MM.1S (cell line): ENCODE measurements at regions not wholly inside any gene's neighbourhood (a gene's known extent, or its start where the extent isn't known, plus 50 kb on each side); places are given as distances from the start of the nearest gene placed in this dataset.

Experiments used
- DNase-seq: peaks from one replicate; pipeline ENCODE4 v3.0.0-alpha.2; 2015
- H2AFZ ChIP-seq: fragments of 300-600 bp; sonication (generic); 2 replicates; pipeline ENCODE4 v1.6.0; 2016; ENCODE audit warnings: antibody characterized with exemption, low read length
- H3F3A ChIP-seq: fragments of 300-600 bp; sonication (generic); 2 replicates; pipeline ENCODE4 v1.6.1; 2016; ENCODE audit warnings: mild to moderate bottlenecking, antibody characterized with exemption, low read length, moderate library complexity, mixed read lengths; ENCODE audit not compliant: insufficient read depth
- H3K27ac ChIP-seq: fragments of 300-600 bp; sonication (generic); 2 replicates; pipeline ENCODE4 v1.5.1; 2016; ENCODE audit warnings: mild to moderate bottlenecking, low read length
- H3K27me3 ChIP-seq: fragments of 300-600 bp; sonication (generic); replicated peaks from 2 replicates; pipeline ENCODE4 v1.6.0; 2016; ENCODE audit warnings: low read length; ENCODE audit not compliant: insufficient read depth
- H3K36me3 ChIP-seq: fragments of 300-600 bp; sonication (generic); replicated peaks from 2 replicates; pipeline ENCODE4 v1.6.1; 2016; ENCODE audit warnings: mild to moderate bottlenecking, low read length, mixed read lengths; ENCODE audit not compliant: insufficient read depth
- H3K4me1 ChIP-seq: fragments of 300-600 bp; sonication (generic); 2 replicates; pipeline ENCODE4 v1.6.1; 2016; ENCODE audit warnings: low read length, mixed read lengths
- H3K4me2 ChIP-seq: fragments of 300-600 bp; sonication (generic); 2 replicates; pipeline ENCODE4 v1.6.0; 2016; ENCODE audit warnings: low read depth, low read length
- H3K4me3 ChIP-seq: fragments of 300-600 bp; sonication (generic); 2 replicates; pipeline ENCODE4 v1.5.1; 2016; ENCODE audit warnings: low read length, mixed read lengths
- H3K79me2 ChIP-seq: fragments of 300-600 bp; sonication (generic); 2 replicates; pipeline ENCODE4 v1.6.1; 2016; ENCODE audit warnings: mixed run types, low read length, mixed read lengths
- H3K9ac ChIP-seq: fragments of 300-600 bp; sonication (generic); 2 replicates; pipeline ENCODE4 v1.6.1; 2016; ENCODE audit warnings: low read length, mixed read lengths
- H3K9me2 ChIP-seq: fragments of 300-600 bp; sonication (generic); replicated peaks from 2 replicates; pipeline ENCODE4 v1.6.1; 2016; ENCODE audit warnings: mild to moderate bottlenecking, low read length, mixed read lengths; ENCODE audit not compliant: insufficient read depth
- H3K9me3 ChIP-seq: fragments of 300-600 bp; sonication (generic); replicated peaks from 2 replicates; pipeline ENCODE4 v1.6.1; 2016; ENCODE audit warnings: mild to moderate bottlenecking, low read length, mixed read lengths; ENCODE audit not compliant: insufficient read depth
- H4K20me1 ChIP-seq: fragments of 300-600 bp; sonication (generic); 2 replicates; pipeline ENCODE4 v1.6.1; 2016; ENCODE audit warnings: mild to moderate bottlenecking, low read length, moderate library complexity, mixed read lengths; ENCODE audit not compliant: insufficient read depth
- CTCF ChIP-seq: fragments of 300-600 bp; sonication (generic); IDR thresholded peaks from 2 replicates; pipeline ENCODE4 v1.5.1; 2016; ENCODE audit warnings: antibody characterized with exemption, low read length, mixed read lengths
- EZH2 ChIP-seq: fragments of 300-600 bp; sonication (generic); optimal IDR thresholded peaks from 2 replicates; pipeline ENCODE3; 2017; ENCODE audit warnings: low read depth, mild to moderate bottlenecking, antibody characterized with exemption, low read length, mixed read lengths
- EZH2phosphoT487 ChIP-seq: fragments of 300-600 bp; sonication (generic); IDR thresholded peaks from 2 replicates; pipeline ENCODE4 v1.6.1; 2018; ENCODE audit warnings: antibody characterized with exemption, low read length

- Histone ChIP-seq H3K9me3 (no peaks in the 10 kb centered on the region), H3K36me3 (no peaks in the 10 kb centered on the region), H3F3A (no peaks in the 10 kb centered on the region), H4K20me1 (no peaks in the 10 kb centered on the region), H3K9ac (no peak overlapping the region), H3K9me2 (no peaks in the 10 kb centered on the region), H3K79me2 (no peaks in the 10 kb centered on the region), H3K4me3 (no peak overlapping the region), H3K4me1 (no peaks in the 10 kb centered on the region), H3K27ac (no peak overlapping the region), H3K27me3 (peaks cover 28% of the 10 kb centered on the region), H3K4me2 (no peak overlapping the region), H2AFZ (no peak overlapping the region)
- TF ChIP-seq EZH2phosphoT487, result no peak
- TF ChIP-seq EZH2, result no peak
- TF ChIP-seq CTCF, result no peak
- no peak for DNase-seq
Observed at GRCh38 chr11:69414773-69415187, 66.7 kb upstream of the LINC01488 start.

- Histone ChIP-seq H3K9me3 (no peaks in the 10 kb centered on the region), H2AFZ (no peak overlapping the region), H3K4me1 (no peaks in the 10 kb centered on the region), H3K9me2 (no peaks in the 10 kb centered on the region), H3K9ac (no peak overlapping the region), H3K4me2 (no peak overlapping the region), H3K4me3 (no peak overlapping the region), H3K27me3 (peaks cover 35% of the 10 kb centered on the region), H3K79me2 (no peaks in the 10 kb centered on the region), H3K36me3 (no peaks in the 10 kb centered on the region), H4K20me1 (no peaks in the 10 kb centered on the region), H3F3A (no peaks in the 10 kb centered on the region), H3K27ac (no peak overlapping the region)
- no peak for TF ChIP-seq CTCF
- TF ChIP-seq EZH2, result no peak
- TF ChIP-seq EZH2phosphoT487, result no peak
- DNase-seq, result no peak
Observed at GRCh38 chr11:69415411-69416142, 65.9 kb upstream of the LINC01488 start.

GRCh38 chr11:69416143-69416515 lies 65.3 kb upstream of the LINC01488 start:
- no peaks in the 10 kb centered on the region for H4K20me1 ChIP-seq
- H3K4me3 ChIP-seq, result no peak overlapping the region
- H3K27ac ChIP-seq, result no peak overlapping the region
- no peak overlapping the region for H3K9ac ChIP-seq
- no peaks in the 10 kb centered on the region for H3K9me3 ChIP-seq
- no peak for DNase-seq
- no peak overlapping the region for H2AFZ ChIP-seq
- H3K4me1 ChIP-seq, result no peaks in the 10 kb centered on the region
- H3K79me2 ChIP-seq, result no peaks in the 10 kb centered on the region
- H3K36me3 ChIP-seq, result no peaks in the 10 kb centered on the region
- no peak for TF ChIP-seq EZH2phosphoT487
- TF ChIP-seq CTCF, result no peak
- peaks cover 39% of the 10 kb centered on the region for H3K27me3 ChIP-seq
- no peaks in the 10 kb centered on the region for H3F3A ChIP-seq
- H3K4me2 ChIP-seq, result no peak overlapping the region
- no peaks in the 10 kb centered on the region for H3K9me2 ChIP-seq
